ENCODE measurements at regions not wholly inside any gene's neighbourhood (a gene's known extent, or its start where the extent isn't known, plus 50 kb on each side); places are given as distances from the start of the nearest gene placed in this dataset.

- Histone ChIP-seq H3K9ac (ENCODE audit: low read length) (peak overlapping the region; percentile 11), H3K4me2 (ENCODE audit: low read length) (peak overlapping the region; percentile 9), H3K27ac (ENCODE audit: low read length) (peak overlapping the region; percentile 74), H3K9me3 (ENCODE audit: low read length) (no peaks in the 10 kb centered on the region), H3K79me2 (replicated peaks; ENCODE audit: insufficient read depth, low read length) (no peaks in the 10 kb centered on the region), H3K27me3 (ENCODE audit: insufficient read depth, low read depth, low read length) (no peaks in the 10 kb centered on the region), H3K9me2 (ENCODE audit: insufficient read depth, low read length) (no peaks in the 10 kb centered on the region), H3F3A (ENCODE audit: insufficient read depth, low read length, poor library complexity, severe bottlenecking) (no peaks in the 10 kb centered on the region), H3K36me3 (ENCODE audit: insufficient read depth, low read length) (no peaks in the 10 kb centered on the region), H4K20me1 (ENCODE audit: insufficient read depth) (no peaks in the 10 kb centered on the region), H2AFZ (ENCODE audit: low read depth, low read length) (no peak overlapping the region), H3K4me3 (ENCODE audit: low read length) (peak overlapping the region; percentile 35)
- TF ChIP-seq CTCF (IDR thresholded peaks at IDR 0.05; ENCODE audit: poor library complexity, severe bottlenecking) (no peak), MXI1 (conservative IDR thresholded peaks at IDR 0.05; ENCODE audit: poor library complexity, severe bottlenecking) (no peak), POLR2AphosphoS5 (IDR thresholded peaks at IDR 0.05) (peak; percentile 50), EZH2 (IDR thresholded peaks at IDR 0.05; ENCODE audit: borderline replicate concordance, insufficient read depth, low read length, poor library complexity, severe bottlenecking) (no peak), REST (IDR thresholded peaks at IDR 0.05; ENCODE audit: borderline replicate concordance) (peak; percentile 36), RAD21 (conservative IDR thresholded peaks at IDR 0.05) (no peak), TAF1 (IDR thresholded peaks at IDR 0.05; ENCODE audit: low read depth) (no peak), SMC3 (conservative IDR thresholded peaks at IDR 0.05; ENCODE audit: poor library complexity) (no peak), EP300 (conservative IDR thresholded peaks at IDR 0.05; ENCODE audit: poor library complexity, severe bottlenecking) (no peak)
Measured at GRCh38 chr5:36772276-36773140, 104.1 kb upstream of the NIPBL start.

GRCh38 chr5:36777105-36777757 is 99.3 kb upstream of the NIPBL start:
- Histone ChIP-seq H3K4me3 (ENCODE audit: low read length) (no peak overlapping the region), H3K9ac (ENCODE audit: low read length) (no peak overlapping the region), H3K9me3 (ENCODE audit: low read length) (no peaks in the 10 kb centered on the region), H3F3A (ENCODE audit: insufficient read depth, low read length, poor library complexity, severe bottlenecking) (no peaks in the 10 kb centered on the region), H2AFZ (ENCODE audit: low read depth, low read length) (no peak overlapping the region), H3K27ac (ENCODE audit: low read length) (no peak overlapping the region), H4K20me1 (ENCODE audit: insufficient read depth) (no peaks in the 10 kb centered on the region), H3K27me3 (ENCODE audit: insufficient read depth, low read depth, low read length) (no peaks in the 10 kb centered on the region), H3K9me2 (ENCODE audit: insufficient read depth, low read length) (no peaks in the 10 kb centered on the region), H3K36me3 (ENCODE audit: insufficient read depth, low read length) (no peaks in the 10 kb centered on the region), H3K79me2 (replicated peaks; ENCODE audit: insufficient read depth, low read length) (no peaks in the 10 kb centered on the region), H3K4me2 (ENCODE audit: low read length) (no peak overlapping the region)
- TF ChIP-seq REST (IDR thresholded peaks at IDR 0.05; ENCODE audit: borderline replicate concordance) (no peak), CTCF (IDR thresholded peaks at IDR 0.05; ENCODE audit: poor library complexity, severe bottlenecking) (peak; percentile 45), MXI1 (conservative IDR thresholded peaks at IDR 0.05; ENCODE audit: poor library complexity, severe bottlenecking) (no peak)
